GM21367 (cell line): ENCODE measurements at regions not wholly inside any gene's neighbourhood (a gene's known extent, or its start where the extent isn't known, plus 50 kb on each side); places are given as distances from the start of the nearest gene placed in this dataset.
"Not testable (repeated sequence)": the region's sequence is repeated elsewhere in the genome, so short reads cannot be mapped to it uniquely, and the experiment has no call there.

ENCODE experiments used
- ATAC-seq: cut with Tn5 transposase; IDR thresholded peaks from one replicate; pipeline ENCODE4 v1.9.1; 2021; ENCODE audit not compliant: unreplicated experiment

GRCh38 chr10:64635906-64636305 lies 1114.7 kb downstream of the REEP3 start:
- no peak for ATAC-seq

DNA sequence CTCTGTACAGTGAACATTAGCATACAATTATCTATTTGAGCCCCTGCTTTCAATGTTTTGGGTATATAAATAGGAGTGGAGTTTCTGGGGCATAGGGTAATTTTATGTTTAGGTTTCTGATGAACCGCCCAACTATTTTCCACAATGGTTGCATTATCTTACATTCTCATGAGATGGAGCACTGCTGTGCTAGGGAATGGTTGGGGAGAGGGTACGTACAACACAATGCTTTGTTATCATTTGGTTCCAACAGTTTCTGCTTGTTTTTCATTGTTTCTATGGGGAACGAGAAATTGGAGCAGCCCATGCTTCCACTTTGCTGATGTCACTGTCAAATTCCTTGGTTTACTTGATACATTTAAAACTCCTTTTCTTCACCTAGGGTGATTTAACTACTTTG lies 1115.3 kb downstream of the REEP3 start:
- ATAC-seq: no peak

GRCh38 chr10:64637939-64638338 lies 1116.7 kb downstream of the REEP3 start:
- ATAC-seq: no peak

DNA sequence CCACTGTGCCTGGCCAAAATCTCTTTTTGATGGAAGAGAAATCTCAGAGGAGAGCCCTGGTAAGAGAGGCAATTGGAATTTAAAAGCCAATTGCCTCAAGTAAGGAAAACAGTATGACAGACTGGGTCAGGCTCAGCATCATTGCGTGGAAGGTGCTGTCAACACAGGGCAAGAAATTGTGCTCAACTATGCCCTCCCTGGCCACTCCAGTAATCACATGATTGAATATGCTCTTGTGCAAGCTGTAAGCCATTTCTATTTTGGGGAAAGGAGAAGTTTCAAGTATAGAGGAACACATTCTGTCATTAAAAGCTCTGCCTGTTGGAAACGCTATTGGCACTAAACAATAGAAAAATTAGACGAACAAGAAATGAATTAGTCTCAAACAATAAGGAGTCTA lies 1127.7 kb downstream of the REEP3 start:
- ATAC-seq: no peak

DNA sequence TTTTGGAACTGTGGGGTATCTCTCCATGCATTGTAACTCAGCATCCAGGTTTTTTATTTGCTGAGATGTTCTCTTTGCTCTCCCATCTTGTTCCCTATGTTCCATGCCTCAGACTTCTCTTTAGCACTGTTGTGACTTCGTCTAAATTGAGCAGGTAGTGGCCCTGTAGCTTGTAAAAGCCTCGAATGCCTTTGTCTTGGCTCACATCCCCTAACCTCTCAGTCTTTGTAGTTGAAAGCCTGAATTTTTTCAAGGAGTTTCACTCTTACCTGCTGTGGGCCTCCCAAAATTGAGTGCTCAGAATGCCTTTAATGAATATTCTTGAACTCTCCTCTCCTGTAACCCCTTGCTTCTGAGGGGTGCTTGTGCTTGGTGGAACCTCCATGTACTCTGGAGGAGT lies 1137.3 kb downstream of the REEP3 start:
- no peak for ATAC-seq

DNA sequence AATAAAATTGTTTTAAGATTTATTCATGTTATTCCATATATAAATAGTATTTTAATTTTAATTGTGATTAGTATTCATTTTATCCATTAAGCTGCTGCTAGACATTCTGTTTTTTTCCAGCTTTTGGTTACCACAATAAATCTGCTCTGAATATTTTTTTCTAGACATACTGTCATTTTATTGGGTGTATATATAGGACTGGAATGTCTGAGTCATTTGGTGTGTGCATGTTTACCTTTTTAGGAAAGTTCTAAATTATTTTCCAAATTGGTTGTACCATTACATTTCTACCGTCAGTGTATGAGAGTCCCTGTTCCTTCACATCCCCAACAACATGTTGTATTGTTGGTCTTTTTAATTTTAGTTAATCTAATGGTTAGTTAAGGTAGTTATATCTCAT lies 1138.1 kb downstream of the REEP3 start:
- no peak for ATAC-seq

DNA sequence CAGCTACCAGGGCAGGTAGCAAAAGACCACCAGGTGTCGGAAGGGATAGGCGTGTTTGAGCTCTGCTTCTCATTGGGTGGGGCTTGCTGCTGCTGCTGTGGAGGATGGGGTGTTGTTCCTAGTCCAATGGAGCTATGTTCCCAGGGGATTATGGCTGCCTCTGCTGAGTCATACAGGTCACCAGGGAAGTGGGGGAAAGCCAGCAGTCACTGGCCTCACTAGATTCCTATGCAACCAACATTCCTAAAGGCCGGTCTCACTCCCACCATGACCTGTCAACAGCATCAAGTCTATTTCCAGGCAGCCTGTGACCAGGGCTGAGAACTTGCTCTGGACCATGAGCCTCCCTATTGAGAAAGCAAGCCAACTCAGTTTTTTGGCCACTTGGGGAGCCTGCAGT lies 1160.8 kb downstream of the REEP3 start:
- ATAC-seq: no peak

GRCh38 chr10:64690194-64690593 lies 1169.0 kb downstream of the REEP3 start:
- ATAC-seq: no peak

DNA sequence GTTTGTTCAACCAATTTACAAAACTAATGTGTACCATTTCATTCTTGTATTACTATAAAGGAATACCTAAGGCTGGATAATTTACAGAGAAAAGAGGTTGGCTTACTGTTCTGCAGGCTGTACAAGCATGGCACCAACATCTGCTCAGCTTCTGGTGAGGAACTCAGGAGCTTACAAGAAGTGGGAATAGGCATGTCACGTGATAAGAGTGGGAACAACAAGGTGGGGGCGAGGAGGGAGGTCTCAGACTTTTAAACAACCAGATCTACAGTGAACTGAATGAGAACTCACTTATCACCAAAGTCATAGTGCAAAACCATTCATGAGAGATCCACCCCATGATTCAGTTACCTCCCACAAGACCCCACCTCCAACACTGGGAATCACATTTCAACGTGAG lies 1178.0 kb downstream of the REEP3 start:
- no peak for ATAC-seq

DNA sequence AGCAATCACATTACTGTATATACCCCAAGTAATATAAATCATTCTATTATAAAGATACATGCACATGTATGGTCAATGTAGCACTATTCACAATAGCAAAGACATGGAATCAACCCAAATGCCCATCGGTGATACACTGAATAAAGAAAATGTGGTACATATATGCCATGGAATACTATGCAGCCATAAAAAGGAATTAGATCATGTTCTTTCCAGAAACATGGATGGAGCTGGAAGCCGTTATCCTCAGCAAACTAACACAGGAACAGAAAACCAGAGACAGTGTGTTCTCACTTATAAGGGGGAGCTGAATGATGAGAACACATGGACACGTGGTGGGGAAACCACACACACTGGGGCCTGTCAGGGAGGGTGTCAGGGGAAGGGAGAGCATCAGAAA lies 1180.9 kb downstream of the REEP3 start:
- not testable (repeated sequence) for ATAC-seq

GRCh38 chr10:64708884-64709681 lies 1187.9 kb downstream of the REEP3 start:
- ATAC-seq: no peak

- ATAC-seq: no peak
Measured at GRCh38 chr10:64726466-64726865, 1205.3 kb downstream of the REEP3 start.

GRCh38 chr10:64731016-64731415 lies 1209.8 kb downstream of the REEP3 start:
- ATAC-seq: no peak

- no peak for ATAC-seq
Measured at GRCh38 chr10:64732372-64732957, 1211.3 kb downstream of the REEP3 start.

- no peak for ATAC-seq
Measured at GRCh38 chr10:64733980-64734379, 1212.8 kb downstream of the REEP3 start.

GRCh38 chr10:64738462-64738861 lies 1217.3 kb downstream of the REEP3 start:
- no peak for ATAC-seq

DNA sequence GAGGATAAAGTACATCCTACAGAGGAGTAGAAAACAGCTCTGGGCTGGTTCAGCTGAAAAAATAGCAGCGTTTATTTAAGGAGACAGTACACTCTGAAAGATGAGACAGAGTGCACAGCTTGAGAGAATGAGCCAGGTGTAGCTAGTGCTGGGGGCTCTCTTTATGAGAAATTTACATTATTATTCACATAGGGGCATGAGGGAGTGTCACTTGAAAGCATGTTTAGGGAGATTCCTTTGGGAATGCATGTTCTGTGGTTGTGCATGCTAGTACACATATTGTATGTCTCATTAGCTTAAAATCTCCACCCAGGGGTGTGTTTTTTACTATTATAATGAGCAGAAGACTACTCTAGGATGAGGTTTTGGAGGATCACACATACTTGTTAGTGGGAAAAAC lies 1224.4 kb downstream of the REEP3 start:
- ATAC-seq: no peak

- ATAC-seq: no peak
Measured at GRCh38 chr10:64750672-64751071, 1229.5 kb downstream of the REEP3 start.

DNA sequence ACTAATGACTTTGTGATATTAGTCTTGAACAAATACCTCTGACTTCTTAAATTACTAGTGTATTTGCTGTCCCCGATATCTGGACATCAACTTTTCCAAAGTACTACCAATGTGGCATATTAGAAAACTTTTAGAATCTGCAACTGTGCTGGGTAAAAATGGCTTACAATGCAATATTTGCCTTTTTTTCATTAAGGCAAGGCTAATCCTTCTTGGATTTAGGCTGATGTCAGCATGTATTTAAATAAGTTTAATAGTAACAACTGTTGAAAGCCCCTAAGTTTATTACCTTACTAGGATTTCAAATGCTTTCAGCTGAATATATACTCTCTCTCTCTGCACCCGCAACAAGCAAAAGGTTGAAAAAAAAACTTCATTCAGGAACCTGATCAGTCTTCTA lies 1232.3 kb downstream of the REEP3 start:
- no peak for ATAC-seq

- no peak for ATAC-seq
Measured at GRCh38 chr10:64760371-64760770, 1239.2 kb downstream of the REEP3 start.

DNA sequence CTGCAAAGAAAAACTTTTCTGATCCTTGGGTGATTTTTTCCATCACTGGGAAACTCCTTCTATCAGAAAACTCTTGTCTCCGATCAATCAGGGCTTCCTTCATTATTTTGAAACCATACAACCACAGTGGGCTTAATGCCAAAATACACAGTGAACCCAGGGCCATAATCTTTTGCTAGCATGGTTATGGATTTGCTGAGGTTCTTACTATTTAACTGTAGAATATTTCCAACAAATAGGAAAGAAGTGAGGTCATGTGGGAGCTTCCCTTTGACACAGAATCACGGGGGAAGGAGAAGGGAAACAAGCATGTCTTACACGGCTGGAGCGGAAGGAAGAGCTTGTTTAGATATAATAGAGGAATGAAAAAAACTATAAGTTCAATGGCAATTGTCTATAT lies 1241.7 kb downstream of the REEP3 start:
- ATAC-seq: no peak

DNA sequence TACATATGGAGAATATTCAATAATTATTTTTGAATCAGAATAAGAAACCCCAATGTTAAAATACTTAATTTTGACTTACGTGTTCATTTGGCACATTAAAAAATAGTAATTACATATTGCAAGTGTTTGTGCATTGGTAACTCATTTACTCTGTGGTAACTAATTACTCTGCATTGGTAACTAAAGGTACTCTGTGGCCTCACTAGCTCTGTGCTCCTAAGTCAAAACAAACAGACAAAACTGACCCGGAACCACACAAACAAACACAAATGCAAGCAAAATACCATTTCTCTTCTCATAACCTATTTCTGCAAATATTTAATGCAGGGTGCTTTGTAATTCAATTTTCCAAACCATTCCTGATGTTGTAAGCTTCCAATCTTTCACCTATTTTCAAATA lies 1244.3 kb downstream of the REEP3 start:
- no peak for ATAC-seq
